Umbilical cord (tissue), 1 donor: ENCODE measurements at regions not wholly inside any gene's neighbourhood (a gene's known extent, or its start where the extent isn't known, plus 50 kb on each side); places are given as distances from the start of the nearest gene placed in this dataset.

Experiments used
- DNase-seq: peaks from one replicate; pipeline ENCODE4 v3.0.0-alpha.2; 2015; ENCODE audit warnings: low spot score

- DNase-seq: no peak
These were observed 68.0 kb downstream of the SNX12 start for GRCh38 chrX:71000139-71000538.

GRCh38 chrX:70998411-70999027 is 67.6 kb upstream of the SLC7A3 start:
- DNase-seq: peak; percentile 68

- no peak for DNase-seq
These were observed 64.4 kb upstream of the SLC7A3 start for GRCh38 chrX:70995338-70995737.

- DNase-seq: no peak
These were observed 57.5 kb upstream of the SLC7A3 start for GRCh38 chrX:70988425-70988824.
